GM18909 (cell line): ENCODE measurements at regions not wholly inside any gene's neighbourhood (a gene's known extent, or its start where the extent isn't known, plus 50 kb on each side); places are given as distances from the start of the nearest gene placed in this dataset.

Source experiments
- ATAC-seq: cut with Tn5 transposase; IDR thresholded peaks from one replicate; pipeline ENCODE4 v1.9.1; 2021; ENCODE audit warnings: mild to moderate bottlenecking; ENCODE audit not compliant: unreplicated experiment, poor library complexity

DNA sequence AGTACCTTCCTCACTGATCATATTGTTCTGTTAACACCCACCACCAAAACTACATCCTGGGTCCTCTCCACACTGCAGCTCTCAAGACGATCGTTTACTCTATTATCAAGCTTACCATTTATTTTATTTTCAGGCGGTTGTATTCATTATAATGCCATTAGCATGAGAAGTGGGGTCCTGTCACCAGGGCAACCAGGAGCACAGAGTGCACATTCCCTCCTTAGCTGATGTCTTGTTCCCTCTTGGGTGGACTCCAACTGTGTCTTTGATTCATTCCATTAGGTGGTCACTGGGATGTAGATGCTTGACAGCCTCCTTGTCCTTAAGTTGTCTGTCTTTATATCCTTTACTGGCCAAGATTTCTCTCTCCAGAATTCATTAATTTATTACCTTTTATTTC is 965.9 kb upstream of the EEF2KMT start:
- ATAC-seq: no peak

- ATAC-seq: no peak
Observed at GRCh38 chr16:6059671-6060070, 962.1 kb upstream of the EEF2KMT start.

- ATAC-seq: no peak
Observed at GRCh38 chr16:6057821-6058220, 960.2 kb upstream of the EEF2KMT start.

- ATAC-seq: no peak
Observed at GRCh38 chr16:6048017-6048416, 950.4 kb upstream of the EEF2KMT start.

- no peak for ATAC-seq
Observed at GRCh38 chr16:6047325-6047724, 949.7 kb upstream of the EEF2KMT start.

GRCh38 chr16:6038941-6039645 is 941.5 kb upstream of the EEF2KMT start:
- no peak for ATAC-seq

DNA sequence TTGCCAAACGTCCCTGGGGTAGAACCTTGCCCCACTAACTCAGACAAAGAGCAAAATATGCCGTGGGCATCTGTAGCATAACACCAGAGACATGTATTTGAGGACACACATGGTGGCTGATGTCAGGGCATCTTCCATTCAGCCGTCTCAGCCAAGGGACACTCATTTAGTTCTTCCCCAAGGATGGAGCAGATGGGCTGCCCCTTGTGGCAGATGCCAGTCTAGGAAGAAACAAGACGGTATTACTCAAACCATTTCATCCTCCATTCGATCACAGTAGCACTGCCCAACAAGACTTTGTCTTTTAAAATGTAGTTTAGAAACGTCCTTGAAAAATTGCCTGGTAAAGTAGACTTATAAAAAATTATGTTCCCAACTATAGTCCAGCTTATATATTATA is 937.6 kb upstream of the EEF2KMT start:
- no peak for ATAC-seq

- no peak for ATAC-seq
Observed at GRCh38 chr16:6034511-6034910, 936.9 kb upstream of the EEF2KMT start.

DNA sequence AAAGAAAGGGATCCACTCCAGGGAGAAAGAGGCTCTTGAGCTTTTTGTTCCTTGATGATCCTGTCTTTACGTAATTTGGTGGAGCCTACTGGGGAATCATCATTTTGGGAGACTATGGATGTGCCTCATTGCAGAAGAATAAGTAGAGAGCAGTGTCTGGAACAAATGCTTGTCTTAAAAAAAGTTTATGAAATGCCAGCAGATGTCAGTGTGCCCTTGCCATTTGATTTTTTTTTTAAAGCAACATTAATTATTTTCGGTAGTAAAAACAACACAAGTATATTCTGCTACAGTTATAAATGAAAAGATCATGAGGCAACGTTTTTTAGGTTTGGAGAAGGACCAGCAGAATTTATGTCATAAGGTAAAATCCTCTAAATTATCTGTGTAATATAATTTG is 934.8 kb upstream of the EEF2KMT start:
- ATAC-seq: no peak

DNA sequence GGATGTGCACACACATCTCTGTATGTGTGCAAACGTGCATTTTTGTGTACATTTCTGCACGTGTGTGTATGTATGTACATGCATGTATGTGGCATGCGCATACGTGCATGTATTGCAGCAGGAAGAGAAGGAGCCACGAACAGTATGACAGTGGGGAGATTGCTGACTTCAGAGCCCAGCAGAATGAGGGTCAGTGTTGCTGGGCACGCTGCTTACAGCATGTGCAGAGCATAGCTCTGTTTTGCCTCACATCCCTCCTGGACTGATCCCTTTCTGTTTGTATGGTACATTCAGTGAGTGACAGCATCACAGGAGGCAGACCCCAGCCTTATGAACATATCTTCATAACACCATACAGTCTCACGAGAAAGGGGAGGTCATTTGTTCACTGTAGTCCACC is 934.0 kb upstream of the EEF2KMT start:
- no peak for ATAC-seq

DNA sequence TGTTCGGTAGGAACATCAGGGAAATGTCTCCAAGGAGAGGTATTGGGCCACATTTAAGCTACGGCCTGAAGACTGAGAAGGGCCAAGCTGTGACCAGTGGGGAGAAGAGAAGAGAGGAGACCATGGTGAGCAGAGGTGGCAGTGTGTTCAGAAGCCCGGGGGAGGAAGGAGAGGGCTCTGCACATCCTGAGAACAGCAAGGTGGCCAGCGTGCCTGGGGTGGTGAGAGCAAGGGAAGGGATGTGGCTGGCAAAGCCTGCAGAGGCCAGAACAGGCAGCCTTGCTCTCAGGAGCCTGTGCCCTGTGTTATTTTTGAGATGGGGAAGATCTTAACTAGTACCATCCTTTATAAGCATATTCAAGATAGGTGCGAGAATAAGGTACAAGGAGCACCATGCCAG is 933.5 kb upstream of the EEF2KMT start:
- ATAC-seq: no peak

- ATAC-seq: no peak
Observed at GRCh38 chr16:6027733-6028132, 930.1 kb upstream of the EEF2KMT start.

- ATAC-seq: no peak
Observed at GRCh38 chr16:6023449-6023848, 925.9 kb upstream of the EEF2KMT start.

DNA sequence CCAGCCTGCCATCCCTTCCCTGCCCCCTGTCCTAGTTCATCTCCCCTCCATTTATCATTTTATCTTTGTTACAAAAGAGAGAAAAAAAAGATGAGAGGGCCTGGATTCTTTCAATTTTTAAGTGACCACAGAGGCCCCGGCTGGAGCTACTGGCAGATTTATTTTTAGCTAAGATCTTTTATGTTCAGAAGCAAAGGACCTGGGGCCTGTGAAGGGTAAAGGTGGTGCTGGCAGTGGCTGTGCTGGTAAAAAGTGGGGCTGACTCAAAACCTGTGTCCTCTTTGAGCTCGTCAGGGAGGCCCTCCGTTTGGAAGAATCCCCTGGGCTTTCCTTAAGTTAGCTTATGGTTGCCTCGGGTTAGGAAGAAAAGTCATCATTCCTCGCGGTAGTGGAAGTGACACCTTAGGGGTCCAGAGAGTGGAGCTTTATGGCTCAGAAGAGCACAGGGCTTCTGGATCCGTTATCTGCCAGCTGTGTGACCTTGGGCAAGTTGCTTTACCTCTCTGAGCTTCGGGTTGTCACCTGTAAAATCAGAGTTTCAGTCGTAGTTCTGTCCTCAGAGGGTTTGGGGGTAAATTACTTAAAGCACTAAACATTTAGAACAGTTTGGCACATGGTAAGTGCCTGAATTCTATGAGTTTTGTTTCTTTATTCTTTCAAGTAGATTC is 923.8 kb upstream of the EEF2KMT start:
- no peak for ATAC-seq

DNA sequence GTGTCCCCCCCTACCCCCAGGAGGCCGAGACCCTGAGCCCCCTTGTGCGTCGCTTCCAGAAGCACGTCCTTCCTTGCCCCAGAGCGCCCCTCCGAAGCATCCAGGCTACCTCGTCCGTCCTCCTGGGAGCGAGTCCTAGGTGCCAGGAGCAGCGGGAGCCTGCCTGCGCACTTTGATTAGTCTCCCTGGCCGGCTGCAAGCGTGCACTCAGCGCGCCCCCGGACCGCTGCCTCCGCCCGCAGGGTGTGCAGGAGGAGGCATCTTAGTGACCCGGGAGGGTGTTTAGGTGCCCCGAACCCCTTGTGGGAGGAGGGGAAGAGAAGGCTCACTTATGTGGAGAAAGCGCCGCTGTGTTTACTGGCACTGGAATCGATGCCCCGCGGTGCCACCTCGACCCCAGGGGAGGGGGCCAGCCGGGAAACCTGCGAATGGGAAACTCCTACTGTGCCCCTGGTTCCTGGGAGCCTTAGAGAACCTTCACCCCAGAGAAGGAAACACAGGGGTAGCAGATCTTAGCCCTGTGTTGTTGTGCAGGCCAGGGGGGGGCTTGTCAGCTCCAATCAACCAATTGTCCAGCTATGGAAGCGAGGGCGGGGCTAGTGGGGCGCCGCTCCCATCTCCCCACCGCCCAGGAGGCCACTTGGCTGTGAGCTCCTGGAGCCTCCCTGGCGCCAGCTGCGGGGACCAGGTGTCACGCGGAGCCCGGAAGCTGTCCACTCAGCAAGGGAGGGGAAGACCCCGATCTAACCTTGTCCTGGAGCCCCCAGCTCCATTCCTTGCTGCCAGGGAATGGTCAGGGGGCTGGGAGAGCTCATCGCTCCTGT is 922.8 kb upstream of the EEF2KMT start:
- ATAC-seq: no peak

GRCh38 chr16:6019490-6019991 is 921.9 kb upstream of the EEF2KMT start:
- no peak for ATAC-seq

- no peak for ATAC-seq
Observed at GRCh38 chr16:6018848-6019489, 921.4 kb upstream of the EEF2KMT start.

DNA sequence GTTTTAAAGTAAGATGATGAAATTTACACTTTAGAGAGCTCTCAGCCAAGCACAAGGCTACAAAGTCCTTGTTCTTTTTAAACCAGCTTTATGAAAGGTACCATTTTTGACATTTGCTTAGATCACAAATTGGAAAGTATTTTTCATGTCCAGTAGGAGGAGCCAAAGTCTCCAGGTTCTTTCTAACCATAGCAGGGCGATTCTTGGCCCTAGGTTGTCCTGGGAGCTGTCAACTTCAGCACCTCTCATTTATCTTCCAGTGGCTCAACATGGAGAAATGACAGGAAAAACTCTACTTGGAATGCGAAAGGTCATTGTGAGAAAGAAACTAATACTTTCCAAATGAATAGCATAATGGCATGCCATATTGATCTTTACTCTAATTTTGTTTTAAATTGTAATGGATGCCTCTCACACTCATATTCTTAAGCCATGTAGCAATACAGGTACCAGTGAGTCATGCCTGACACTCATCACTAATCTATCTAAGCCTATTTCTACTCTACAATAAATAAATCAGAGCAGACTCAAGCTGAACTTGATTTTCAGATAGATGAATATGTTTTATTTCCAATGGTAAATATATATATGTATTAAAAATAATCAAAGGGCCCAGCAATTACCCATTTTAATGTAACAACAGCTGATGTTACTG is 919.1 kb upstream of the EEF2KMT start:
- no peak for ATAC-seq

DNA sequence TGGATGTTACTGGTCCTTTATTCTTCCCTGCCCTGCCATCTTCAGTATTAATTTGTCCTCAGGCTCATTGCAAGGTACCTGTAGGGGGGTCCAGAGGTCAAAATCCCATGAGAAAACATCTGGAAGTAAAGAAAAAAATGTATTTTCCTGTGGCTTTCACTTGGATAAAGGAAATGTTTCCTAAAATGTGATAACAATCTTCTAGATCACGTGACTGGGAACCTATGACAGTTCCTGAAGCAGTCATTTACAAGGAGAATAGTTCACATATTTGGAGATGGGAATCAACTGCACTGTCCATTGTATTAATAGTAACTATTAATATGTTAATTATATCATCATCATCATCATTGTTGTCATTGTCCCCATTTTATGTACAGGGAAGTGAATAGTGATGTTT is 915.1 kb upstream of the EEF2KMT start:
- no peak for ATAC-seq

DNA sequence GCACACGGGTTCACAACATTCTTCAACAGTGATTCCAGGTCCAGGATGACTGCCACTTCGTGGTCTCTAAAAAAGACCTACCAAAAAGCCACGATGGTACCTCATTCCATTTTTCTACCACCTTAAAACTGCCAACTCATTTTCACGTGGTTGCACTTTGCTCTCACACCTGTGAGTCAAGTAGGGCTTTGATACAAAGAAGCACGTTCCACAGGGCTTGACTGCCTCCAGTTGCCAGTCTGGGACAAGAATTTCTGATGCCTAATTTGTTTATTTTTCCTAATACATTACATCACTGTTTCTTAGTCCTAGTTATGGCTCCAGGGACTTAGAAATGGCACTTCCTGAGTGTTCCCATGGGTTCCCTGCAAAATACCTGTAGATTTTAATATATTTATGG is 911.6 kb upstream of the EEF2KMT start:
- no peak for ATAC-seq
